ENCODE measurements at regions not wholly inside any gene's neighbourhood (a gene's known extent, or its start where the extent isn't known, plus 50 kb on each side); places are given as distances from the start of the nearest gene placed in this dataset.
"Not testable (repeated sequence)": the region's sequence is repeated elsewhere in the genome, so short reads cannot be mapped to it uniquely, and the experiment has no call there.

DNA sequence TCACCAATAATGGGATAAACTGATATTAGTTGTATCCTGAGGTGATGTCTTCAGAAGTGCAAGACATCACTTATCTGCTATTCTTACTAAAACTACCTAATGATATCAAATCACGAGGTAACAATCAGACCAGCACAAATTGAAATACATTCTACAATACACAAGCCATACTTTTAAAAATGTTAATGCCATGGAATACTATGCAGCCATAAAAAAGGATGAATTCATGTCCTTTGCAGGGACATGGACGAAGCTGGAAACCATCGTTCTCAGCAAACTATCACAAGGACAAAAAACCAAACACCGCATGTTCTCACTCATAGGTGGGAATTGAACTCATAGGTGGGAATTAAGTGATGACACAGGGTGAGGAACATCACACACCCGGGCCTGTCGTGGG lies 129.3 kb downstream of the SST start:
- DNase-seq (ENCODE audit: low read depth in 4 of 4, low spot score in 1 of 4): no peak

DNA sequence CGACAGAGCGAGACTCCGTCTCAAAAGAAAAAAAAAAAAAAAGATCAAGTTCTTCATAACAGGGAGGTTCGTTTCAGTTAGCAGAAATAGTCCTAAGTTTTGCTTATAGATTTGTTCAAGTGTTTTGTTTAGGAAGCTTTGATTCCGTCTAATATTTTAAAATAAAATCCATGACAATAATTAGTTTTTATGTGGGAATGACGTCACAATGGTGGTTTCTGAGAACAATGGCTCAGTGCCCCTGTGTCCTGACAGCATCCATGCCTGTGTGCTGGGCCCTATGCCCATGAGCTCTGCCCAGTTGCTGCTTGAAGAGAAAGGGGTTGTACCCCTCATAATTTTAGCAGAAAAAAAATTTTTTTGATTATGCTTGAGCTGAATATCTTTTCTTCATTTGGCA lies 134.0 kb downstream of the SST start:
- DNase-seq (ENCODE audit: low read depth in 4 of 4, low spot score in 1 of 4): no peak

DNA sequence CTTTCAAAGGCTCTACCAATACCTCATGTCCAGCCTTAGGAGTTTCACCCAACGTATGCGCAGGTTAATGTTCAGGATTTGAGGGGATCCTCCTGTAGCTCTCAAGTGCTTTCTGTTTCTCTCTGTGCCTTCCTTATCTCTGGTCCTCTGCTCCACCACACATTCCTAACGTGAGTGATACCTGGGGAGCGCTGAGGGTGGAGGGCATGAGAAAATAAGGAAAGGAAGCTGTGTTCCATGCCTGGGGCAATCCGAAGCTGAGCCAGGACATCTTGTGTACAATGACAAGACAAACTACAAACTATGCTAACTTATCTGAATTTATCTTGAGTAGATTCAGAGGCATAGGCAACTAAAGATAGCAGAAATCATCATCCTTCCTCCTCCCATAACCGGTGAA lies 136.4 kb downstream of the SST start:
- no peak for DNase-seq (ENCODE audit: low read depth in 4 of 4, low spot score in 1 of 4)

DNA sequence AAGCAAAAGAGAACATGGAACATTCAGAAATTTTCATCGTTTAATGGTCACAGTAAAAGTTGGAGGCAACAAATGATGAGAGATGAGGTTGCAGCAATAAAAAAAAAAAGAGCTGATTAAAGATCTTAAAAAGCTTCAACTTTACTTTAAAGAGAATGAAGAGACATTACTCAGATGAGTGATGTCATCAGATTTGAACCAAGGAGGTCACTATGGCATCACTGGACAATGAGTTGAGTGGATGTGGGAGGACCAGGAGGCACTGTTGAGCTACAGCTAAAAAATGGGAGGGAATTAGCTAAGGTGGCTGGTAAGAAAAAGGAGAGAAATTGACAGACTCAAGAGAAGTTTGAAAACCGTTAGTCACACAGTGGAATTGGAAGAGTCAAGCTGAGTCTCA lies 138.4 kb downstream of the SST start:
- DNase-seq (ENCODE audit: low read depth in 4 of 4, low spot score in 1 of 4): no peak

DNA sequence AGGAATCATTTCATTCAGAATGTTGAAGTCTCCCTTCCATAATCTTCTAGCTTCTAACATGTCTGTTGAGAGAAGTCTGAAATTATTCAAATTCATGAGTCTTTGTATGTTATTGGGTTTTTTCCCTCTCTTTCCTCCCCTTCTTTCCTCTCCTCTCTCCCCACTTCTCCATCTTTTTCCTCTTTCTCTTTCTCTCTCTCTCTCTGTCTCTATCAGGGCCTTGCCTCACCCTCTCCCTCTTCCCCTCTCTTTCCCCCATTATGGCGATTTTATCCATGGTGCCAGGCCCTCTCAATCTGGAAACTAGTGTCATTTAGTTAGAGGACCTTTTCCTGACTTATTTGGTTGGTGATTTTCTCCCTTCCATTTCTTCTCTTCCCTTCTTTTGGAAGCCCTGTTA lies 147.3 kb downstream of the SST start:
- DNase-seq (ENCODE audit: low read depth in 4 of 4, low spot score in 1 of 4): no peak

DNA sequence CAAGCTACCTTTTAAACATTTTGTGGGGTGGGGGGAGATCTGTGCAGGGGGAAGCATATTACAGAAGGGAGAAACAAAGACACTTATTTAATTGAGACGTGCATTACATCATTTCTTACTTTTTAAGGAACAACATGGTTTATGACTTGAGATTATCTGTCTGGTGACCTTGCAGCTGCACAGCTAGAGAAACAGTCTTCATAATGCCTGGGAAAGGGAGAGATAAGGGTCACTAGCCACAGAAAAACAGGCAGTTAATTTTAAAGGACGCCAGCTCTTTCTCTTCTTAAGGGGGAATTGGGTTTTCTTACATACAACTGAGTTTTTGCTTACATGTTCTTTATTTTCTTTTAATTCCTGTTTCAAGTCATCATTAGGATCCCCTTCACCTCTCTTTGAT lies 147.9 kb downstream of the SST start:
- DNase-seq (ENCODE audit: low read depth in 4 of 4, low spot score in 1 of 4): no peak

DNA sequence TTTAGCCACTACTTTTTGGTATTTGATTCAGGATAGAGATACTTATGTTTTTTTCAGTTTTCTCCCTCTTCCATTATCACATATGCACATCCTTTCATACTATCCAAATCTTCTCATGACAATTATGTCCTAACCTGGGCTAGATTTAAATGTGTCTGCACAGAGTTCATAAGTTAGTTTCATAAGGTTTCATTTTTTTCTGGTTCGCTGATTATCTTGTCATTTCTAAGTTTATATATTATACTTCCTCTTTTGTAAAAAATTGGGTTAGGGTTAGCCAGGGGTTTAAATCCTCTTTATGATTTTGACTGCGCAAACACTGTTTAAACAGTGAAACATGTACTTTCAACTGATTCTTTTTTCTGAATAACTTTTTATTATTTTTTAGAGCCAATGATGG lies 148.6 kb downstream of the SST start:
- DNase-seq (ENCODE audit: low read depth in 4 of 4, low spot score in 1 of 4): no peak

DNA sequence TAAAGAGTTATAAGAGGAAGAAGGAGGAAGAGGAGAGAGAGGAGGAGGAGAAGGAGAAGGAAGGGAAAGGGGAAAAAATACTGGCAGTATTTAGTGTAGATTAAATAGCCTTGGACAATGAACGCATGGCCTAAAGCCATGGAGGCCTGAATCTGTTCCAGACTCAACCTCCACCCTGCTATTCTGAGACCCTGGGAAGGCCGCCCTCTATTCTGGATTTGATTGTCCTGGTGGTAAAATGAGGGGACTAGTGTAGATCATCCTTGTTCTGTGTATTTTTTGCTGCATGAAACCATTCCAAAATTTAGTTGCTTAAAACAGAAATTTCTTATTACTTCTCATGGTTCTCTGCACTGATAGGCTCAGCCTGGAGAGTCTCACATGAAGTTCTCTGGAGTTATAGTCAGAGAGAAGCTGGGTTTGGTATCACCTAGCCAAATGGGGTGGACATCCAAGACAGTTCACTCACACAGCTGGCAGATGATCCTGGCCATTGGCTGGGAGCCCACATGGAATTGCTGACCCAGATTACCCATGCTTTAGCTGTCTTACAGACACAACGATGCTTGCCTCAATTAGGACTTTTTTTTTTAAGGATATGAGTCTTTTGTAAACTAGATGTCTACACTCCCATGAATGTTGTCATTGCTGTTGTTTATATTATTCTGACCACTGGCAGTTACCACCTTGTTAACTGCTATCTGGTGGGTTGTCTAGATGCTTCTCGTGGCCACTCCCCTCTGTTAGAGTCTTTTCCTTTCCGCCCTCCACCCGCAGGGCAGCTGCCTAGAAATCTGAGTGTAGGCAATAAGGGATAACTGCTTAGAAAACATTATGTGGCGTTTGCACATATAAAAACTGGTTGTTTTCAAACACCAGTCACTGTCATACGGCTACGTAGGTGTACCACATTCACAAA lies 149.9 kb downstream of the SST start:
- no peak for DNase-seq (ENCODE audit: low read depth in 4 of 4, low spot score in 1 of 4)

DNA sequence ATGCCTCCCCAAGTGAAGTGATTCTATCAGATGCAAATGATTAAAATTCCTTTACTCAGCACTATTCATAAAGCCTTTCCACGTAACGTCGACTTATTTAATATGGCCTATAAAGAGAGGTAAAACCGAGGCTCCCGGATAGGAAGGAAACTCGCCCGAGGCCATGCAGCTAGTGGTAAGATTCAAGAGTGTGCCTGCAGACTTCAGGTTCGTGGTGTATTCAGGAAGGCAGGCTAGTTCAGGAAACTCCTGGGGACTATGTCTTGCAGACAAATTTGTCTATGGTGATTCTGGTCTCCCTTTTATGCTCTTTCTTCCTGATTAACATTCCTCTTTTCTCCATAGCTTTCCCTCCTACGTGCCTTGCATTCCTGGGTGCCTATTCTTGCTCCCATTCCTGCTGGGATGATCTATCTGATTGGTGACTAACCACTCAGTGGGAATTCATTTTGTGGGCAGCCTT lies 150.7 kb downstream of the SST start:
- no peak for DNase-seq (ENCODE audit: low read depth in 4 of 4, low spot score in 1 of 4)

DNA sequence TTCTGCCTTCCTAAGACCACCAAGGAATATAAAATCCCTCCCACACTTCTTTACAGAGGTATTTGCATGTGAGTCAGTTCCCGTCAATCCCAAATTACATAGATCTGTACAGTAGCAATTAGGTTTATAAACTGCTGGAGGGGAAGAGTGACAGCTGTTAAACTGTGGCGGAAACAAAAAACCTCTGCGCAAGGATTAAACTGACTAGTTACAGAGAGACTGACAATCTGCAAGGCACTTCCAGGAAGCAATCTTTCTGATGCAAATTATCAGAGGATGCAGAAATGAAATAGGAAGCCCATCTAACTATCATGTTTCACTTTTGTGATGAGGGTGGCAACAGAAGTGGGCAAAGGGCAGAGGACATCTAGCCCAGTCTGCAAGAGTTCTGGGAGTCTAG lies 150.4 kb downstream of the RTP4 start:
- DNase-seq (ENCODE audit: low read depth in 4 of 4, low spot score in 1 of 4): no peak

DNA sequence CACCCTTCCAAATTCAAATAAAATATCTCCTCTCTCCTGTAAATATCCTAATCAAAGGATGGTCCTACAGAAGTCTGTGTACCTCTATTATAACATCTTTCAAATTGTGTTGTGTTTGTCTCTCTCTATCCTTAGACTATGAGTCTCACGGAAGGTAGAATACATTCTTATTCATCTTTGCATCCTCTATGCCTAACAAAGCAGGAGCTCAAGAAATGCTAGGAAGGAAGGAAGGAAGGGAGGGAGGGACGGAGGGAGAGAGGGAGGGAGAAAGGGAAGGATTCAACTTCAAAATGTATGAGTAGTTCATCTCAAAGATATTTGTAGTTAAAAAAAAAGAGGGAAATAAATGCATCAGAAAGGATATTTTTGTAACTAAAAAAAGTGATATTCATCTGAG lies 150.0 kb downstream of the RTP4 start:
- DNase-seq (ENCODE audit: low read depth in 4 of 4, low spot score in 1 of 4): no peak

DNA sequence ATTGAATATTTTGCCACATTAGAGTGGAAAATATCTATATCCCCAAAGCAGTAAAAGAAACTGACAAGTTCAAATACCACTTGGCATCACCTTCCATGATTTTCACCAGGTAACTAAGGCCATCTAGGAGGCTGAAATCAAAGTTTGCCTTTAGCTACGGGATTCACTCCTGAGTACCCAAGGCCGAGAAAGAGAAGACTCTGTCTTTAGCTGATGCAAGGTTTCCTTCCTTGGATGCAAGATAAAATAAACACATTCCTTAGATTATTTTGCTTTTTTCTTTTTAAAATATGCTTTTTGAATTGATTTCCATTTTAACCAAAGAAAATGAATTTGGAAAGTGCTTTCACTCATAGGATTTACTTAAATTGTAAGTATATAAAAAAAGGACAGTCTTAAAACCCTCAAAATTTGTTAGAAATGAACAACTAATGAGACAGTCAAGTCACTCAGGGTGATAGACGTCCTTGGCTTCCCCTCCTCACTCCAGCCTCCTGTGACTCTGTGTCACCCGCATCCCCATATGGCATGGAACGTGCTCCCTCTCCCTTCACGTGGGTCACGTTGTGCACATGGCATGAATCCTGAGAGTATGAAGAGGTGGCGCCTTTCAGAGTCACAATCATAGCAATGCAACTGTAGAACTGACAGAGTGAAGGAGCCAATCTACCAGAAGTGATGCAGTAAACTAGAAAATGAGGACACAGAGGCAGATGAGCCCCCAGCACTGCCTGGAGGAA lies 148.4 kb downstream of the RTP4 start:
- no peak for DNase-seq (ENCODE audit: low read depth in 4 of 4, low spot score in 1 of 4)

DNA sequence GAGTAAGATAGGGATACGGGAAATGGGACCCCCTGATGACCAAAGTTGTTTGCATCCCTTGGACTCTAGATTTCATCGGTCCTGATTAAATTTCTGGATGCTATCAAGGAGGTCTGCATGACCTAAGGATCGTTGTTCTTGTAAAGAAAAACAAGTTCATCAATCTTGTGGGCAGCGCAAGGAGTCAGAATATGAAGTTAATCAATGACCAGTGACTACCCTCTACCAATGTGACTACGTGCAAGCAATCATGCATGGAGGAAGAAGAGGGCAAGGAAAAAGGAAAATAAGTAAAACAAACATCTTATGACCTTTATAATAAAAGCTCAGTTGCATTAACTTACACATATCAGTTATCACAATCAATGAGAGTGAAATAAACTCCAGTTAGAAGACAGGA lies 139.7 kb downstream of the RTP4 start:
- no peak for DNase-seq (ENCODE audit: low read depth in 4 of 4, low spot score in 1 of 4)

DNA sequence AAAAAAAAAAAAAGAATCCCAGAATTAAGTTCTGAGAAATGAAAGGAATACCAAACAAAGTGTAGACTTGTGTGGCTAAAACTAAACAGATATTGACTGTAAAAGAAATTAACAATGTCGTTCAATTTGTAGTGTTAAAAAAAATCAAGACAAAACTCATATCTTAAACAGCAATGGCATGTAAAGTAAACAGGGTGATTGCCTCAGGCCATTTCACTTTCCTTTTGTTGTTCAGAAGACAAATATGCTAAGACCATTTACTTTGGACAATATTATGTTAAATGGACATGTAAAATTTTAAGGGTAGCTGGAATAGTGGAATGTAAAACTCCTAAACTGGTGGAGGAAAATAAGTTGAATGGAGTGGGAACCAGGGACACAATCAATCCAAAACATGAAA lies 139.1 kb downstream of the RTP4 start:
- DNase-seq (ENCODE audit: low read depth in 4 of 4, low spot score in 1 of 4): no peak

DNA sequence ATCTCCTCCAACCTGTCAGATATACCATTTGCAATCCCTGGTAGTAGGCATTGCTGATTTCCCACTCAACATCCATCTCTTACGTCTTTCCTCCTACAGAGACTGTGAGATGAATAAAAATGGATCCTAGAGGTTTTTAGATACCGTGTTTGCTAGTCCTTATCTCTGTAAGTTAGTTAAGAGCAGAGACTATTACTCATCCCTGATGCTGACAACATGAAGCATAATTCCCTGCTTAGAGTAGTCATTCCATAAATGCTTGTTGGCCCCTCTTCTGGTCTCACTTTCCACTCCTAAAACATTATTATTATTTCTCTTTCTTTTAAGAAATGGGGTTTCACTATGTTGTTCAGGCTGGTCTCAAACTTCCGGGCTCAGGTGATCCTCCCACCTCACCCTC lies 136.2 kb downstream of the RTP4 start:
- DNase-seq (ENCODE audit: low read depth in 4 of 4, low spot score in 1 of 4): no peak

DNA sequence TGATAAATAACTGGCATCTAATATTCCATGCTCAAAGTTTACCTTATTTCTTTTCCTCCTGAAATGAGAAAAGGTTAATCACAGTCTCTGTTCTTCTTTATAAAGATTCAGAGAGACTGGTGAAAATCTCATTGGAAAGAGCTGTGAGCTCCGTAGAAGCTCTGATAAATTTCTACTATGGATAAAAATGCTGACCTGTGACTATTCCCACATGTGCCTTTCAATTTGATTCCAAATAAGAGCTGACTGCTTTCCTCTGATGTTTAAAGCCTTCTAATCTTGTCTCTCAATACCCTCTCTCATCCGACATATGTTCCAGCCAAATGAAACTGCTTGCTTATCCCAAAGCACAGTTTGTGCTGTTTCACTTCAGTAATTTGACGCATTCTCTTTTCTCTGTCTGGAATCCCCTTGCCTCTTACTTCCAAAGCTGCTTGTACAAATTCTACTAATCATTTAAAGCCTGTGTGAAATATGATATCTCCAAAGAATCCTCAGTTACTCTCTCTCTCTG lies 130.1 kb downstream of the RTP4 start:
- no peak for DNase-seq (ENCODE audit: low read depth in 4 of 4, low spot score in 1 of 4)

DNA sequence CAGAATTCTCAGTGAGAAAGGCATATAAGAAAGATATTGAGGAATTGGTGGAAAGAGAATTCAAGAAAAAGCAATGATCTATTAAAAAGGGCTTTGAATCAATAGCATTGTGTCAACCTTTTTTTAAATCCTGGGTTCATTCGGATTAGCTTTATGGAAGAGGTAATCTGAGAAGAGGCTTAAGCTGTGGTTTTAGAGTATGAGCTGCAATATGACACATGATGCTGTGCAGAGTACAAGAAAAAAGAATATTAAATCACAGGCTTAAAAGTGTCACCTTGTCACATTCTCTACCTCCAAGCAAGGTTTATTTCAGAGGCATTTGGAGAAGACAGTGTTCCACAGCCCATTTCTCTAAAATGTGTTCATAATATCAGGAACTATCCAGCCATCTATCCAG lies 128.9 kb downstream of the RTP4 start:
- DNase-seq (ENCODE audit: low read depth in 4 of 4, low spot score in 1 of 4): no peak

DNA sequence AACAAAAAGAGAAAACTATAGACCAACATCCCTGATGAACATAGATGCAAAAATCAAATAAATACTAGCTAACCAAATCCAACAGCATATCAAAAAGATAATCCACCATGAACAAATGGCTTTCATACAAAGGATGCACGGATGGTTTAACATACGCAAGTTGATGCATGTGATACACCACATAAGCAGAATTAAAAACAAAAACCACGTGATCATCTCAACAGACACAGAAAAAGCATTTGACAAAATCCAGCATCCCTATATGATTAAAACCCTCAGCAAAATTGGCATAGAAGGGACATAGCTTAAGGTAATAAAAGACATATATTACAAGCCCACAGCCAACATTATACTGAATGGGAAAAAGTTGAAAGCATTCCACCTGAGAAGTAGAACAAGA lies 125.9 kb downstream of the RTP4 start:
- not testable (repeated sequence) for DNase-seq (ENCODE audit: low read depth in 4 of 4, low spot score in 1 of 4)

DNA sequence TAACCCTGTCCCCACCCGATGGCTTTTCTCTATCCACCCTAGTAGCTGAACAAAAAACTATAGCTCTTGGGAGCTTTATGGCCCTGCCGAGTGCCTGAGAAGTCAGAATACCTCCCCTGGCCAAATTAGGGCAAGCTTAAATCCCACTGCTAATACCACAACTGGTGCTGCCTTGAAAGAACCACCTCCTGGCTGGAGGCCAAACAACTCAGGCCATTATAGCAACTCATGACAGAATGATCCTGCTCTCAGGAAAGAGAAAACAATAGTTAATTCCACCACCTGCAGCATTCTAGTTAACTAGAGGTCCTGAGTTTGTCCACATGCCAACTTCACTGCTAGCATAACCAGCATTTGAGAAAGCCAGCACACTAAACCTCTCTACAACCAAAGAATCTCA lies 123.2 kb downstream of the RTP4 start:
- DNase-seq (ENCODE audit: low read depth in 4 of 4, low spot score in 1 of 4): no peak

DNA sequence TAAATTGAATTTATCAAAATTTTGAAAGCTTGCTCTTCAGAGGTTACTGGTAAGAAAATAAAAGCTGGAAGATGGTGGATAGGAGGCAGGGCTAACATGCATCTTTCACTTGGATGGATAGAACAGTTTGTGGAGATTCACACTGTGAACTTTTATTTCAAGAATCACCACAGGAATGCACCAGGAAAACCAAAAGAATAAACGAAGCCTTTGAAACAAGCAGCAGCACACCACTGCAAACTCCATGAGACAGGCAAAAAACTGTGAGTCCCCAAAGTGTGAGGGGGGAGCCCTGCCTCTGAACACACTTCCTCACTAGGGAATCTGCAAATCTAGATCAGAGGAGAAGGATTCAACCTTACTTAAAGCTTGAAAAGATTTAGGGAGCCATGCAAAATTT lies 122.2 kb downstream of the RTP4 start:
- no peak for DNase-seq (ENCODE audit: low read depth in 4 of 4, low spot score in 1 of 4)

DNA sequence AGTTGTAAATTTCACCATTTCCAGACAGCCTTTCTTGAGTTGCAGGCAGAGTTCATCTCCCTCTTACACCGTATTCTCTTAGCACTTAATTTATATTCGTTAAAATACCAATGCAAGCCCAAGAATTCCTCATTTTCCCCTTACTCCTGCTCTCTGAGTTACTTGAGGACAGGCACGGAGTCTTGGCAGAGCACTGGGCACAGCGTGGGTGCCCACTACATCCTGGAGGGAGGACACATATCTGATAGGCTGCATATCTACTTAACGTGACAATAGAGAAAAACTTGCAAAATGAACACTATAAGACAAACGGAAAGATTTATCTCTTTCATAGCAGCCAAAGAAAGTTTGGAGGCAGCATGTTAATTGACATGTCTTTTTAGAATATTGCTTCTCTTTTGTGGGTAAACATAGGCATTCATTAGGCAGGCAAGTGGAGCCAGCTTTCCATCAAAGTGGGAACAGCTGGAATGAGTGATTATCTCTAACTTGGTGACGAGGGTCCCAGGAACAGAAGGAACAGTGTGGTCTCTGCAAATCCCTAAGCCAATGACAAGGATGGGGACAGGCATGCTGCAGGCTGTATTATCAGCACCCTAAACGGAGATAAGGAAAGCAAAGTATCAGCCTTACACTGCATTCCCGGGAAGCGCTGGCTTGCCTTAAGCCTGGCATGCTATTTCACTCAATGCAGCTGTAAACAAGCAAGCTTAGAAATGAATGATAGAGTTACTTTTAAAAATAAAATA lies 116.5 kb downstream of the RTP4 start:
- DNase-seq (ENCODE audit: low read depth in 4 of 4, low spot score in 1 of 4): no peak

DNA sequence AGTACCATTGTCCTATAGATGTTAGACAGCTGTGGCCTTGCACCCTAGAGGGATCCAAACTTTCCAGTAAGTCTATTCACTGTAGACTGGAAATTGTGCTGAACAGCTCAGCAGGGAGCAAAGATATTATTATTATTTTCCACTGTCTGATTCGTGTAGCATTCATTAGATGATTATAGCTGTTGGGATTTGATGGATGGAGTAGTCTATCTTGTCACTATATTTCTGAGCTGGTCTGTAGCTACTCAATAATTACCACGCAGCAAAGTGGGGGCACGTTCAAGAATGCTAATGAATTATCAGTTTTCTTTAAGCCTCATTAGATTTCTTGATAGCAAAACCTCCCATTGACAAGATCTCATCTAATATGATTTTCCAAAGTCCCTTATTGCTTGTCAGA lies 113.2 kb downstream of the RTP4 start:
- DNase-seq (ENCODE audit: low read depth in 4 of 4, low spot score in 1 of 4): no peak

Data from stimulated activated CD4-positive, alpha-beta T cell treated with anti-CD3 and anti-CD28 coated beads, Interleukin-1b, Interleukin-23, amount 100 ng/mL, for 24 hours (primary cell).